NCI-H2107 treated with DMSO at 0.1 percent for 48 hours (cell line): ENCODE measurements at regions not wholly inside any gene's neighbourhood (a gene's known extent, or its start where the extent isn't known, plus 50 kb on each side); places are given as distances from the start of the nearest gene placed in this dataset.
A peak's percentile ranks its signal among the peaks of the same experiment; 100 is the strongest.

Source experiments
- DNase-seq: peaks from one replicate; lab custom pipeline; 2025; ENCODE audit not compliant: unreplicated experiment; lab: John Stamatoyannopoulos, UW

DNA sequence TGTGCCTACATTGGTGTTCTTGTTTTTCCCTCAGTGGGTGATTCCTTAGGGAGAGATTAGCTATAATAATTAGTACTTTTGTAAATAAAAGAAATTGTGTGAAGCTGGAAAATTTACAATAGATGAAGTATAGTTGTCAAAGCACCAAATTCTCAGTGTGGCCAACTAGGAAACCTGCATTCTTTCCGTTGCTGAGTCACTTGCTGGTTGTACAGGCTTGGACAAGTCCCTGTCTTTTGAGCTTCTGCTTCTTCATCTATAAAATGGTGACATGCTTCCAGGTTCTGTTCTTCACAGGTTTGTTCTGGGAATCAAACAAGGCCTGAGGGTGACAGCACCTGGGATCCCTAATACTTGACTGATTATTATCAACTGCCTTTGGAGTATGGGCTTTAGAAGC, 184.1 kb upstream of the HES1 start:
- DNase-seq: no peak

GRCh38 chr3:193954752-193955151, 181.2 kb upstream of the HES1 start:
- no peak for DNase-seq

DNA sequence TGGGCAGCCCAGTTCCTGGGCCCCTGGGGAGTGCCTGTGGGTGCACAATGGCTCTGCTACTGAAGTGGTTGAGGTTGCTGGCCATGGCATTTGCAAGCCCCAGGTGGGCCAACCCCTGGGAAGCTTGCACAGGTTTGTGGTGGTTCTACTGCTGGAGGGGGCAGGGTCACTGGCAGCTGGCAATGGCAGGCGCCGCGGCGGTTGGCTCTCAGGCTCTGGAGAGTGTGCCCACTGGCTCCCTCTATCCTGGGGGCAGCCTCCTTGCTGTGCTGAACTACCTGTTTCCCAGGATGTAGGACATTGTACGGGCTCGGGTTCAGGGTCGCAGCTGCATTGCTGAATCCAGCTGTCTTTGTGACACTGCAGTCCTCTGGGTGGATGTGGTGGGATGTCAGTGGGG, 180.2 kb upstream of the HES1 start:
- no peak for DNase-seq

DNA sequence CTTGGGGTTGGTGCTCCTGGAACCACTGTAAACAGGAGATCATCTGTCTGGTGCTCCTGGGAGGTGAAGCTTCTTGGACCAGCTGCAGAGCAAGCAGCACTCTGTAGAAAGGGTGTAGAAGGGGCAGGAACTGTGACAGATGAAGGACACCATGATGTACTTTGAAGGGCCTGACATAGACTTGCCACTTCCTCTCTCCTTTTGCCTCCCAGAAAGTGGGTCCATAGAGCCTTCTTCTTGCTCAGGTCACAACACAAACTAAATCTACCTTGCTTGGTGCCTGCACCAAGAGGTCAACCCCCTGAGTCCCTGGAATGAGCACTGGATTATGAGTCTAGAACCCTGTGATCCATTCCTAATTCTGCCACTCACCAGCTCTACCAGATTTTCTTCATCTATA, 176.1 kb upstream of the HES1 start:
- no peak for DNase-seq

DNA sequence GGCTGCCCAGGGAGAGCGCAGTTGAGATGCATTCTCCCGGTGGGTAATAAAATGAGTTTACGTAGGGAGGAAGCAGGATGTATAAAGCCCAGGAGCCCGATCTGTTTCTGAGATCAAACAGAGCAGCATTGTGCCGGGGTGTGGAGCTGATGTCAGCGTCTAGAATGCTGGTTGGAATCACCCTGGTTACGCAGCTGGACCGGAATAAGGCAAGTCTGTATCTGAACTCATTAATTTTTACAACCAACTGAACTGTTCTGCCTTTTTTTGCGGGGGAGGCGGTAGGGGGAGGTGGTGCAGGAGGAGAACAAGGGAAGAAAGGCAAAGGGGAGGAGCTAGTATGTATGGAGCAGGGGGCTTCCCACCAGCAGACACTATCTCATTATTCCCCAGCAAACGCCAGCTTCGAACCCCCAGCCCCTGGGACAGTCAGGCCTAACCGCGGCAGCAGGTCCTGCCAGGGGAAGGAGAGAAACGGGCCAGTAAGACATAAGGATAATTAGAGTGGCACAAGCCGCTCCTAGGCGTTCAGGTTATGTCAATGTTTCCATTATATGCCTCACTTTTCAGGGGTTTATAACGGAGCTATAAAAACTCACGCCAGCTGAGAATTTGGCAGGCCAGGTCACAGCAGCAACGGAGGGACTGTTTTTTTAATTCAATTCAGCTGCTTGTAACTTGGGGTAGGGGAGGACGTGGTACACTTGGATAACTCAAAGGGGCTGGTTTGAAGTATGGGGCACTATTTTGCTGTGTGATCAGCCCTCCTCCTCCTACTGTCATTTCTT, 175.3 kb upstream of the HES1 start:
- DNase-seq: no peak

DNA sequence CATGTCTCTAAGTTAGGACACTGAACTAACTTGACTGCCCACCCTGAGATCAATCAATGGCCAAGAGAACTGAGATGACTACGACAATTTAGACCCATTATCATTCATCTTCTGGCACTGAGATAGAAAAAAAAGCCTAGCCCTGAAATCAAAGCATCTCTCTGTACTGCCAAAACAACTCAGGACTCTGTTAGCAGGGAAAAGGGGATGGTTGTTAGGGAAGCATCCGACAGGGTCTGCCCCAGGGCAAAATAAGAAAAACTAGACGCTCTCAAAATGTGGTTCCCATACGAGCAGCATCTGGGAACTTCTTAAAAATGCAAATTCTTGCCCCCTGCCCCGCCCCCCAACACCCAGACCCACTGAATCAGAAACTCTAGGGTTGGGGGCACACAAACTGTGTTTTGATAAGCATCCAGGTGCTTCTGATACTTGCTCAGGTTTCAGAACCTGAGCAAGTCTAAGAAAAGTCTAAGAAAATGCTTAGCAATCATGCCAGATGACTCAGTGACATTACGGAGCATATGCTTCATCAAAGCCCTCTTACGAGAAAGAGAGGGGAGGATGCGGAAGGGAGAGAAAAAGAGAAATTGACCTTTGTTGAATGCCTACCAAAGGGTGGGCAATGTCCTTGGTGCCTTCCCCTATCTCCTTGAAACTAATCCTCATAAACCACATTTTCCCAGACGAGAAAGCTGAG, 172.8 kb upstream of the HES1 start:
- no peak for DNase-seq

DNA sequence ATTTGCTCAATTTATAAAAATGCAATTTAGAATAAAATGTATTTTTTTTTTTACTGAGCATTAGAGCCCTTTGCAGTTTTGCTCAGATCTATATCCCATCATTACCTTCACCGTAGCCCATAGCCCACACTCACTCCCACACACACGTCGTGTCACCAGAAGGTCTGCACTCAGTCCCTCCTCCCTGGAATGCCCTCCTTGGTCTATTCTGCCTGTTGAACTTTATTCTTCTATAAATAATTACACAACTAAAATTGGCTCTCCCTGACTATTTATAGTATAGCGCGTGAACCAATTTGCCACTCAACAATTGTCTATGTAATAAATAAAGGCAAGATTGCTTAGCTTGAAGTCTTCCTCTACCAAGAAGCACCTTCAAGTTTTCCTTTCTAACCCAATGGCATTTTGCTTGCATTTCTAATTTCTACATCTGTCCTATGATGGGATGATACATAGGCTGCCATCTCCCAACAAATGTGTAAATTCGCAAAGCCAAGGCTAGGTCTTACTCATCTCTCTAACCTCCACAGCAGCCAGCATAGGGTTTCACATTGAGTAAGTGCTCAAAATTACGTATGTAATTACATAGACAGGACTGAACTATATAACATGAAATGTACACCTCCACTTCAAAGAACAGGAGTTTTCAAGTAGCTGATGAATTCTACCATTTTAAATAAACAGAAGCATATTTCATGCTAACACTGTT, 172.0 kb upstream of the HES1 start:
- no peak for DNase-seq

DNA sequence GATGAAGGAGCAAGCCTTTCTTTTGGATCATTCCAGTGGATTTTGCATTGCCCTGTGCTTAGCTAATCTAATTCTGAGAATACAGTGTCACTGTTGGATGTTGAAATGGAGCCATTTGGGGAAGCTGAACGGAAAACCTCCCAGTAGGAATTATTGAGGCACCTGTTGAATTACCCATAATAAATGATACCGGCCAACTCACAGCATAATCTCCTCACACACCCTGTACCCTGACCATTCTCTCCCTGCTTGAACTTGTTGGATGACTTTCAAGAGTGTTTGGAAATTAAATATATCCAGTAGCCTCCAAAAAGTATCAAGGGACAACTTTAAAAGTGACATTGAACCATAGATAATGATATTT, 171.4 kb upstream of the HES1 start:
- DNase-seq: no peak

DNA sequence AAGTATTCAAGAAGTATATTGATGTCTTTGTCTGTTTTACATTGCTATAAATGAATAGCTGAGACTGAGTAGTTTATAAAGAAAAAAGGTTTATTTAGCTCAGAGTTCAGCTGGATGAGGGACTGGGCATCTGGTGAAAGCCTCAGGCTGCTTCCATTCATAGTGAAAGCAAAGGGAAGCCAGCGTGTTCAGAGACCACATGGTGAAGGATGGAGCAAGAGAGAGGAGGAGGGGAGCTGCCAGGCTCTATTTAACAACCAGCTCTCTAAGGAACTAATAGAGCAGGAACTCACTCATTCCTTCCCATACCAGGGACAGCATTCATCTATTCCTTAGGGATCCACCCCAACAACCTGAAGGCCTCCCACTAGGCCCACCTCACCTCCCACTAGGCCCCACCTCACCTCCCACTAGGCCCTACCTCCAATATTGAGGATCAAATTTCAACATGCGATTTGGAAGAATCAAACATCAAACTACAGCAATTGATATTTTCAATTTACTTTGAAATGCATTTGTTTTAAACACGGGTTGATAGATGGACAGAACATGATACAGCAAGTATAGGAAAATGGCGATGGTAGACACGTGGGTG, 167.5 kb upstream of the HES1 start:
- no peak for DNase-seq

GRCh38 chr3:193970131-193970772, 165.7 kb upstream of the HES1 start:
- DNase-seq: peak; percentile 37

- DNase-seq: no peak
These were observed 165.2 kb upstream of the HES1 start for GRCh38 chr3:193970773-193971206.

- DNase-seq: no peak
These were observed 164.6 kb upstream of the HES1 start for GRCh38 chr3:193971261-193971751.

- no peak for DNase-seq
These were observed 164.0 kb upstream of the HES1 start for GRCh38 chr3:193971966-193972365.

DNA sequence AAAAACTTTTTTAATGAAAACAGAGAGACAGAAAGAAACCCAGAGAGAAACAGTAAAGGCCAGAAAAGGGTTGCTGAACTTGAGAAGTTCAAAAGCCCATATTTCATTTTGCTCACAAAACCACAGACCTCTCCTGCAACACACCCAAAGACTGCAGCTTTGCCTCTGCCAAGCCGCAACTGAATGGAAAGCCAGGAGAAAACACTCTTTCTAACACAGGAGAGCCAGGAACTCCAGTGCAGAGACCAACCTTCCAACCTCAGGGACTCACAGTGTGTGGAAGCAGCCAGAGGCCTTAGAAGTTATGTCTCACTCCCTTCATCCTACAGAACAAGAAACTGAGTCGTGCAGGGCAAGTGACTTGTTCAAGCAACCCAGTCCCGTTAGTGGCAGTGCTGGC, 163.1 kb upstream of the HES1 start:
- no peak for DNase-seq

DNA sequence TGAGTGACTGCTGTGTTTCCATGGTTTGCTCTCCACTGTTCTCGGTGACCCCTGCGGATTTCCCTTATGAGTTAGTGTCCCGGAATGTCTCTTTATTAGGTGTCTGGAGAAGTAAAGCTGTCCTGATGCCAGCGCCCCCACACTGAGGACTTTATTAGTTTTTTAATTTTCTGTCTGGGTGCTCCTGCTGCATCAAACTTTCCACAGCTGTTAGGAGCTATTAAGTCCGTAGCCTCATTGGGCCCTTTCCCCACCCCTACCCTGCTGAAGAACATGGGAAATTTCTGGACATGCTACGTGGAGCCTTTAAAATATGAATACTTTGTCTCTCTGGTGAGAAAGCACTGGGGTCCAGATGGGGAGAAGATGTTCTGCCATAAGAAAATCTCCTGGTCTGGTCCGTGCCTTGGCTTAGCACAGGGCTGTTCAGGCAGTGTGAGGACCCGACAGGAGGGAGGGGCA, 161.7 kb upstream of the HES1 start:
- DNase-seq: no peak

DNA sequence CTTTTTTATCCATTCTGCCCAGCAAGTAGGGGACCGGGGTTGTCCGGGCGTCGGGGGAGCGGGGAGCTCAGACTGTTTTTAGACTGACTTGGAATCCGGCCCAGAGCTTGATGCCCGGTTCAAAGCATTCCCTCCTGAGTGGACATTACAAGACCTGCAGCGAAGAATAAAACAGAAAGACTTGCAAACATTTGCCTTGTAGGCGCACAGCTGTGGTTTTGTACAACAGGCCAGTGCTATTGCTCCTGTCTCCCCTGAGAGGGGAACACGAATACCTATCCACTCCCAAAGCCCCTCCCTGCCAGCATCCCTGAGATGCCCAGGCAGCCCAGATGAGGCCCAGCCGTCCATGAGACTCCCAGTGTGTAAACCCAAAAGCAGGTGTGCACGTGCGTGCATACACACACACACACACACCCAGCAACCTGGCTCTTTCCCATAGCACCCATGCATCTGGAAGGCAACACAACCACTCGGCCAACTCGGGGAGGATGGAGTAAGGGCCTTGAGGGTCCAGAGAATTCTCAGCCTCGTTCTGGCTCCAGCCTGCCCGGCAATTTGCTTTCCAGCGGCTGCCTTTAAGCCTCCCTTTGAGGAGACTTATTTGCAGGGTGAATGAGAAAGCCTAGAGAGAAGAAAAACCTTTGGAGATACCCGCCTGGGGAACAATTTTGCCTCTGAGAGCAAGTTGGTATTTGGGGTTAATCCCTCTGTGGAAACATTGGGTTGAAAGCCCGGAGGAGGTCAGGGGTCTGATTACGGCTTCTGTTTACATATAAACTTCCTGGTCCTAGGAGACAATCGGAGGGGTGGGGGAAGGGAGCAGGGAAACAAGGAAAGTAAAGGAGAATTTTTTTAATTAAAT, 161.0 kb upstream of the HES1 start:
- no peak for DNase-seq

DNA sequence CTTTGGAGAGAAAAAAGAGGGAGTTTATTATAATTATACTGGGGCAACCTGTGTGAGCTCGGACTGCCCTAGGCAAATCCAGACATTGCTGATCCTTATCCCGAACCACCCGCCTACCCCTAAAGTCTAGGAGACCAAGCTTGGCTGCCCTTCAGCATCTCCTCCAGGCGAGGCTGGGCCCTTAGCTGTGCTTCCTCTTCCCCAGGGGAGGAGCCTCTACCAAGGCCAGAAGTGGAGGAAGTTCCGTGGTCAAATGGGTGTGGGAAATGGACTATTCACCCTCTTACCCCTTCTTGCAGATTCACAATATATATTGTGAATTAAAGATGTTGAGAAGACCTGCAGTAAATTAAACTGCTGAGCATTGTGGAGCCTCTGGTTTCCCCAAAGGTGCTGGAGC, 158.3 kb upstream of the HES1 start:
- no peak for DNase-seq

- DNase-seq: no peak
These were observed 157.9 kb upstream of the HES1 start for GRCh38 chr3:193978030-193978429.

- DNase-seq: no peak
These were observed 157.5 kb upstream of the HES1 start for GRCh38 chr3:193978486-193978885.

DNA sequence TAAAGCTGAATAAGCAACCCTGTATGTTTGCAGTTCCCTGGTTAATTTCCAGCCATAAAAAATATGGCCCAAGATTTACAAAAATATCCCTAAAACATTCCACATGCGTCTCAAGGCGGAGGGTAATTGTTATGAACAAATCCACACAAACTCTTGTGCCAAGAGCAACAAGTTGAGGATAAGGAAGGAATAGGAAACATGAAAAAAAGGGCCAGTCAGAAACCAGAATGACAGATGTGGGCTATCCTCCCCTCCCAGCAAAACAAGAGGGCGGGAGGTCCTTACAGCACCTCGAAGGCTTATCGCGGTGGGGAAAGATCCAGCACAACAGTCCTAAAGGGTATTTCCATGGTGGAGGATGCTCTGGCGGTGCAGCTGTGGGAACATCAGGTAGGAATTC, 155.6 kb upstream of the HES1 start:
- no peak for DNase-seq
